Chondrocyte (in vitro differentiated cells): ENCODE measurements at regions not wholly inside any gene's neighbourhood (a gene's known extent, or its start where the extent isn't known, plus 50 kb on each side); places are given as distances from the start of the nearest gene placed in this dataset.

Source experiments
- DNase-seq: peaks from one replicate; pipeline ENCODE4 v3.0.0; 2021; ENCODE audit warnings: mixed read lengths, low spot score
- H3K27ac Mint-ChIP-seq: one replicate; pipeline ENCODE4 v1.8.0; 2021; ENCODE audit warnings: mild to moderate bottlenecking, moderate library complexity, mixed read lengths; ENCODE audit not compliant: unreplicated experiment
- H3K27me3 Mint-ChIP-seq: 2 replicates; pipeline ENCODE4 v1.8.0; 2021; ENCODE audit warnings: low read depth, mixed read lengths
- H3K36me3 Mint-ChIP-seq: 2 replicates; pipeline ENCODE4 v1.8.0; 2021; ENCODE audit warnings: low read depth, mixed read lengths
- H3K4me1 Mint-ChIP-seq: 2 replicates; pipeline ENCODE4 v1.8.0; 2021; ENCODE audit warnings: low read depth, mild to moderate bottlenecking, mixed read lengths
- H3K4me3 Mint-ChIP-seq: one replicate; pipeline ENCODE4 v1.8.0; 2021; ENCODE audit warnings: mild to moderate bottlenecking, moderate library complexity, mixed read lengths; ENCODE audit not compliant: unreplicated experiment
- H3K9me3 Mint-ChIP-seq: 2 replicates; pipeline ENCODE4 v1.8.0; 2021; ENCODE audit warnings: low read depth, mixed read lengths
- CTCF ChIP-seq: fragments of 200-600 bp; sonication (generic); IDR thresholded peaks from 2 replicates; pipeline ENCODE4 v1.5.0; 2021; ENCODE audit warnings: antibody characterized with exemption, mild to moderate bottlenecking, moderate library complexity

DNA sequence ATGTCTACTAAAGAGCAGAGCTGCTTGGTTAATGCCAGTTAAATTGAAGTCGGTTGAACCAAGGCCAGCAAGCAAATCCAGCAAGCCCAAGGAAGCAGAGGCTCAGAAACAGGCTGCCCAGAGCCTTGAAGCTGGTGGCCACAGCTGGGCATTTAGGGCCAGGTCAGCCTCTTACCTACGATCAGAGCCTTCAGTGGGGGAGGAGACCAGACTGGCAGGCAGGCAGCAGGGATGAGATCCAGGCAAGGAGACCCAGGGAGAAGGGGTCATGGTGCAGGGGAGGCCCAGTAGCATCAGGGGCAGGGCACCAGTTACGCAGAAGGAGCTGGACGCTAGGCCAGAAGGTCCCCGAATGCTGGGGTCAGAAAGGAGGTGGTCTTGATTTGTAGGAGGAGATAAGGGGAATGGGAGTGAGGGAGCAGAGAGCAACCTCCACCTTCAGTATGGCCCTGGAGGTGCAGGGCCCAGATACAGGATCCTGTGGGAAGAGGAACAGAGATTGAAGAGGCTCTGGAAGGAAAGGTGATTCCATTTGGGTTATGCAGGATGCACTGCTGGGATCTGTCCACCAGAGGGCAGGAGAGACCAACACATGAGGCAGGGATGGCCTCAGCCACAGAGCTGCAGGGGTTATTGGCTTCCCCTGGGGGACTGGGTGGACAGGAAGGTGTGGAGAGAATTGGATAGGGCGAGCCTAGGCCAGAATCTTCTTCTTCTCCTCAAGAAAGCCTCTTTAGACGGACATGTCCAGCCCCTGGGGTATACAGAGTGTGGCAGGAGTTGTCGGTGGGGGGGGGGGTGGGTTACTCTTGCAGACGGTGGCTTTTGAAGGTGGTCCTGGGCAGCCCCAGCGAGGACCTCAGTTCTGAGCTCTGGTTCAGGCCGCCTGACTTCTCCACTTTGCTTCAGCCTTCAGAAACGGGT is 132.6 kb upstream of the PODXL start:
- Mint-ChIP-seq H3K9me3 (no peaks in the 10 kb centered on the region), H3K4me1 (peaks cover 7% of the 10 kb centered on the region), H3K4me3 (no peak overlapping the region), H3K27me3 (peaks cover 68% of the 10 kb centered on the region), H3K36me3 (no peaks in the 10 kb centered on the region), H3K27ac (no peak overlapping the region)
- DNase-seq: no peak
- peak; percentile 92 for TF ChIP-seq CTCF

DNA sequence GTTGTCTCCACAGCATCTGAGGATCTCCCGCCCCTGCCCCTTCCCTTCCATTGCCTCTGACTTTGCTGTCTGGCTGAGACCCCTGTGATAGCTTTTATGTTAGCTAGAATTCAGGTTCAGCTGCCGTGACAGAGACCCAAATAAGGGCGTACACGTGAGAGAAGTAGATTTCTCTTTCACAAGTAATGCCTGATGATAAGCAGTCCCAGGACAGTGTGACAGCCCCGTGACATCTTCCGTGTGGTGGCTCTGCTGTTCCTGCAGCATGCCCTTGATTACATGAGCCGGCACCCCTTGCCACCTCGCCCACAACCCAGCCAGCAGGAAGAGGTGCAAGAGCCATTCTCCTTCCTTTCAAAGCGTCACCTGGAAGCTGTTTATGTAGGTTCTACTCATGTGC is 130.9 kb upstream of the PODXL start:
- DNase-seq: no peak
- no peak for TF ChIP-seq CTCF
- Mint-ChIP-seq H3K9me3 (no peaks in the 10 kb centered on the region), H3K27me3 (peaks cover 58% of the 10 kb centered on the region), H3K27ac (no peak overlapping the region), H3K4me3 (no peak overlapping the region), H3K36me3 (no peaks in the 10 kb centered on the region), H3K4me1 (peaks cover 5% of the 10 kb centered on the region)

DNA sequence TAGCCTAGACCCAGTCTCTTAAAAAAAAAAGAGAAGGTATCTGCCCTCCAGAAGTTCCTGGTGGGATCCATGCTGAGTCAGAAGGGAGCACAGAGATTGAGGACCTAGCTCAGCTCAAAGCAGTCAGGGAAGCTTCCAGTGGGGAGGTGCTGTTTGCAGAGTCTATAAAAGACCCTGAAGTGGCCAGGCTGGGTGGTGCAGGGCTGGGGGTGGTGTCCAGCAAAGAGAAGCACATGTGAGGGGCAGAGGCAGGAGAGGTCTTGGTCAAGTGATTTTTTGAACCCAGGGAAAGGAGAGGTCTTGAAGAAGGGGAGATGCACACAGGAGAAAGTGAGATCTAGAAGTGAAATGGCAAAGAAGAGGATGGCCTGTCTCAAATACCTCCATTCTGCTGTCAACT is 130.4 kb upstream of the PODXL start:
- Mint-ChIP-seq H3K27me3 (peaks cover 58% of the 10 kb centered on the region), H3K27ac (no peak overlapping the region), H3K4me3 (no peak overlapping the region), H3K36me3 (no peaks in the 10 kb centered on the region), H3K4me1 (peaks cover under 1% of the 10 kb centered on the region), H3K9me3 (no peaks in the 10 kb centered on the region)
- TF ChIP-seq CTCF: no peak
- DNase-seq: no peak

- H3K4me3 Mint-ChIP-seq: no peak overlapping the region
Measured at GRCh38 chr7:131683536-131684125, 127.2 kb upstream of the PODXL start.

More at GRCh38 chr7:131683536-131684125, 127.2 kb upstream of the PODXL start:
- peaks cover 4% of the 10 kb centered on the region for H3K9me3 Mint-ChIP-seq
- no peaks in the 10 kb centered on the region for H3K4me1 Mint-ChIP-seq
- peaks cover 54% of the 10 kb centered on the region for H3K27me3 Mint-ChIP-seq
- DNase-seq: no peak
- no peaks in the 10 kb centered on the region for H3K36me3 Mint-ChIP-seq
- no peak for TF ChIP-seq CTCF
- H3K27ac Mint-ChIP-seq: no peak overlapping the region
